ENCODE measurements at regions not wholly inside any gene's neighbourhood (a gene's known extent, or its start where the extent isn't known, plus 50 kb on each side); places are given as distances from the start of the nearest gene placed in this dataset.
"Not testable (repeated sequence)": the region's sequence is repeated elsewhere in the genome, so short reads cannot be mapped to it uniquely, and the experiment has no call there.

DNA sequence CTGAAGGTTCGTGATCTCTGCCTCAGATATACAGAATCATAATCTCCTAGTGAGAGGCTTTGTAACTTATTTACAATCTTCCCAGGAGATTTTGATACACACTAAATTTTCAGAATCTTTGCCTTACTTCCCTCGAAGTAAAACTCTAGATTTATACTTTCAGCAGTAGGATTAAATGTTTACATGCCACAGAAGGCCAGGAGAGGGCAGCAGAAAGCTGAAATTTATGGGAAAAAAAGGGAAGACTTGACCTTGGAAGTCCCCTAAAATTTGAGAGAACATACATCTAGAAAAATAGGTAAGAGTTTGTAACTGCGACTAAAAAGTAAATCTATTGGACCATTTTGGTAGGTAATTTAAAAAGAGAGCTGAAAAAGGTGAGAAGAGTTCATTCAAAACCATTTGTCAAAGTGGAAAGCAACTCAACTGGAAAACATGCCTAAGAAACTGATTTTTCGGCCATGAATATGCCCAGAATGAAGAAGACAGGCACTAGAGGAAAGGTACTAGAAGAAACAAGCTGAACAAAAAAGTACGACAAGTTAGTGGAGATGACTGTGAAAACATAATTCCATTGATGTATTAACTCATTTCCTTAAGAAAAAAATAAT is 242.0 kb upstream of the MDGA2 start:
- TF ChIP-seq, protein P1, sequence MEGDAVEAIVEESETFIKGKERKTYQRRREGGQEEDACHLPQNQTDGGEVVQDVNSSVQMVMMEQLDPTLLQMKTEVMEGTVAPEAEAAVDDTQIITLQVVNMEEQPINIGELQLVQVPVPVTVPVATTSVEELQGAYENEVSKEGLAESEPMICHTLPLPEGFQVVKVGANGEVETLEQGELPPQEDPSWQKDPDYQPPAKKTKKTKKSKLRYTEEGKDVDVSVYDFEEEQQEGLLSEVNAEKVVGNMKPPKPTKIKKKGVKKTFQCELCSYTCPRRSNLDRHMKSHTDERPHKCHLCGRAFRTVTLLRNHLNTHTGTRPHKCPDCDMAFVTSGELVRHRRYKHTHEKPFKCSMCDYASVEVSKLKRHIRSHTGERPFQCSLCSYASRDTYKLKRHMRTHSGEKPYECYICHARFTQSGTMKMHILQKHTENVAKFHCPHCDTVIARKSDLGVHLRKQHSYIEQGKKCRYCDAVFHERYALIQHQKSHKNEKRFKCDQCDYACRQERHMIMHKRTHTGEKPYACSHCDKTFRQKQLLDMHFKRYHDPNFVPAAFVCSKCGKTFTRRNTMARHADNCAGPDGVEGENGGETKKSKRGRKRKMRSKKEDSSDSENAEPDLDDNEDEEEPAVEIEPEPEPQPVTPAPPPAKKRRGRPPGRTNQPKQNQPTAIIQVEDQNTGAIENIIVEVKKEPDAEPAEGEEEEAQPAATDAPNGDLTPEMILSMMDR (IDR thresholded peaks at IDR 0.05; ENCODE audit: low read depth, low read length) = peak; percentile 29
- TF ChIP-seq, protein P2, sequence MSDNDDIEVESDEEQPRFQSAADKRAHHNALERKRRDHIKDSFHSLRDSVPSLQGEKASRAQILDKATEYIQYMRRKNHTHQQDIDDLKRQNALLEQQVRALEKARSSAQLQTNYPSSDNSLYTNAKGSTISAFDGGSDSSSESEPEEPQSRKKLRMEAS (IDR thresholded peaks at IDR 0.05; ENCODE audit: low read depth, low read length) = no peak
- peak; percentile 38 for DNase-seq (ENCODE audit: low read depth)
- no peak overlapping the region for H3K4me3 ChIP-seq (ENCODE audit: low read depth, low read length)

DNA sequence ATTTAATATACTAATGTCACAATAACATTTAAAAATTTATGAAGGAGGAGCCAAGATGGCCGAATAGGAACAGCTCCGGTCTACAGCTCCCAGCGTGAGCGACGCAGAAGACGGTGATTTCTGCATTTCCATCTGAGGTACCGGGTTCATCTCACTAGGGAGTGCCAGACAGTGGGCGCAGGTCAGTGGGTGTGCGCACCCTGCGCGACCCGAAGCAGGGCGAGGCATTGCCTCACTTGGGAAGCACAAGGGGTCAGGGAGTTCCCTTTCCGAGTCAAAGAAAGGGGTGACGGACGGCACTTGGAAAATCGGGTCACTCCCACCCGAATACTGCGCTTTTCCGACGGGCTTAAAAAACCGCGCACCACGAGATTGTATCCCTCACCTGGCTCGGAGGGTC is 225.7 kb upstream of the MDGA2 start:
- not testable (repeated sequence) for H3K4me3 ChIP-seq (ENCODE audit: low read depth, low read length); DNase-seq (ENCODE audit: low read depth)

DNA sequence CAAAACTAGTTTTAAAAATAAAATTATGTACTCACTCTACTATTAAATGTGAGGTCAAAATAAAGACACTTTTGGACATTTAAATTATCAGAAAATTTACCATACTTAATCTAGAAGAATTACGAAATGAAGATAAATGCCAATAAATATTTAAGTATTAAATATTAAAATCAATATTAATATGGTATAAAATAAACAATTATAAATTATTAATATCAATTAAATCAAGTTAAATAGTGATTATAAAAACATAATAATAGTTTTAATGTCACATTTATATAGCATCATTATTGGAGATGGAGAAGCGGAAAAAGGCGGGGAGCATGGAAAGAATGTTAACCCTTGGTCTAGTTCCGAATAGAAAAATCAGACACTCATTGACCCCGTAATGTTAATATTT is 224.3 kb upstream of the MDGA2 start:
- no peak for TF ChIP-seq POLR2A (IDR thresholded peaks at IDR 0.05; ENCODE audit: extremely low read depth, insufficient read length)
- TF ChIP-seq, protein P2 (IDR thresholded peaks at IDR 0.05; ENCODE audit: low read depth, low read length) = no peak
- TF ChIP-seq, protein P1 (IDR thresholded peaks at IDR 0.05; ENCODE audit: low read depth, low read length) = no peak
- no peak for DNase-seq (ENCODE audit: low read depth)
- H3K4me3 ChIP-seq (ENCODE audit: low read depth, low read length) = no peak overlapping the region

DNA sequence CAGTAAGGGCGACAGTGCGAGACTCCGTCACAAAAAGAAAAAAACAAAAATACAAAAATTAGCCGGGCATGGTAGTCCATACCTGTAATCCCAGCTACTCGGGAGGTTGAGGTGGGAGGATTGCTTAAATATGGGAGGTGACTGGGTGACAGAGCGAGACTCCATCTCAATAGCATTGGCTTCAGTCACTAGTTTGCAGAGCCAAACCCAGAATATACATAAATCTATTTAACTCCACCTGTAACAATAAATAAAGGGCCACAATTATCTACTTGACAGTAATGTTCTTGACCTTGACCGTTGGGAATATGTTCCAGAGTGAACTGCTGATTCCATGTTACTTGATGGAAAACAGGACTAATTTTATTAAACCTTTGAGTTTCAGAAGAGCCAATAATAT is 198.9 kb upstream of the MDGA2 start:
- DNase-seq (ENCODE audit: low read depth) = no peak
- TF ChIP-seq MYC (IDR thresholded peaks at IDR 0.05; ENCODE audit: low read depth, low read length) = no peak
- no peak for TF ChIP-seq POLR2A (IDR thresholded peaks at IDR 0.05; ENCODE audit: extremely low read depth, insufficient read length)
- TF ChIP-seq, protein P1 (IDR thresholded peaks at IDR 0.05; ENCODE audit: low read depth, low read length) = no peak
- H3K4me3 ChIP-seq (ENCODE audit: low read depth, low read length) = no peak overlapping the region

DNA sequence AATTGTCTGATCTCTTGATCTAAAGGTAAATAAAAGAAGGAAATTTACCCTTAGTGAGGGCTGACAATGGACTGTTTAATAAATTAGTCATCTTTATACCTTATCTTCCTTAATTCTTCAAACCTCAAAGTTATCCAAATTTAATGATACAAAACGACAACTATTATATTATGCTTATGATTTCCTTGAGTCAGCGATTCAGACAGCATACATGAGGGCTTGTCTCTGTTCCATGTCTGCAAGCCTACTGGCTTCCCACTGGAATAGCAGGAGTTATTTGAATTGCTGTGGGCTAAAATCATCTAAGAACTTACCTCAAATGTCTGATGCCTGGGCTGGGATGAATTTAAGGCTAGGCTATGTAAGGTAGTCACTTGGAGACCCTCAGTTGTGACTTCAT is 197.2 kb upstream of the MDGA2 start:
- DNase-seq (ENCODE audit: low read depth) = no peak
- TF ChIP-seq MYC (IDR thresholded peaks at IDR 0.05; ENCODE audit: low read depth, low read length) (no peak), POLR2A (IDR thresholded peaks at IDR 0.05; ENCODE audit: extremely low read depth, insufficient read length) (no peak)
- TF ChIP-seq, protein P1 (IDR thresholded peaks at IDR 0.05; ENCODE audit: low read depth, low read length) = no peak
- TF ChIP-seq, protein P2 (IDR thresholded peaks at IDR 0.05; ENCODE audit: low read depth, low read length) = no peak
- H3K4me3 ChIP-seq (ENCODE audit: low read depth, low read length) = no peak overlapping the region

DNA sequence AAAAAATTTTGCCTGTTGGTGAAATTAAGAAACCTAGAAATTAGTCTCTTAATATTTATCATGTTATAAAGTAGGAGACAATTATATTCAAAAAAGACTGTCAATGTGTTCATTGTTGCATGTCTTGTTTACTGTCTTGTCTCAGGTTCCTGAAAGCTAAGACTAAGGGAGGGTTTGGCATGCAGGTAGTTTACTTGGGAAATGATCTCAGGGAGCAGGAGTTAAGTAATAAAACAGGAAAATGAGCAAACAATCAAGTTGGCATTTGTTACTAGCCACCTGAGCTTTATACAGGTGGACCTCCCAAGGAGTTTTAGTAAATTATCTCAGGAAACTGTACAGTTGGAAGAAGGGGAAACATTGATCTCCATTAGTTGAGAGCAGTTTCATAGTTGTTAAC is 188.0 kb upstream of the MDGA2 start:
- no peak for DNase-seq (ENCODE audit: low read depth)
- TF ChIP-seq, protein P1 (IDR thresholded peaks at IDR 0.05; ENCODE audit: low read depth, low read length) = no peak
- TF ChIP-seq, protein P2 (IDR thresholded peaks at IDR 0.05; ENCODE audit: low read depth, low read length) = no peak
- TF ChIP-seq MYC (IDR thresholded peaks at IDR 0.05; ENCODE audit: low read depth, low read length) (no peak), POLR2A (IDR thresholded peaks at IDR 0.05; ENCODE audit: extremely low read depth, insufficient read length) (no peak)
- H3K4me3 ChIP-seq (ENCODE audit: low read depth, low read length) = no peak overlapping the region
